CD4-positive, alpha-beta memory T cell (primary cell): ENCODE measurements at regions not wholly inside any gene's neighbourhood (a gene's known extent, or its start where the extent isn't known, plus 50 kb on each side); places are given as distances from the start of the nearest gene placed in this dataset.
"Not testable (repeated sequence)": the region's sequence is repeated elsewhere in the genome, so short reads cannot be mapped to it uniquely, and the experiment has no call there.

Experiments
- CTCF ChIA-PET: fragments of 350-600 bp; sonication (Branson Sonifier 250); formaldehyde crosslinking; loops from one replicate; lab custom pipeline; 2021; ENCODE audit warnings: inconsistent platforms; ENCODE audit not compliant: partially characterized antibody; lab: Charles Lee
- POLR2A ChIA-PET: fragments of 350-600 bp; sonication (Branson Sonifier 250); formaldehyde crosslinking; loops from one replicate; lab custom pipeline; 2021; ENCODE audit not compliant: partially characterized antibody; lab: Charles Lee
- DNase-seq, 5 donors: peaks; one replicate each; pipeline versions ENCODE4 v3.0.0 to v3.0.0-alpha.2; 2020 to 2022; ENCODE audit warnings: mixed read lengths in 1 of 5
- H3K27ac ChIP-seq: one replicate; pipeline ENCODE4 v1.7.0; 2013; ENCODE audit warnings: low read depth, low read length
- H3K27me3 ChIP-seq: 2 replicates; pipeline ENCODE4 v1.7.0; 2013; ENCODE audit warnings: mild to moderate bottlenecking, low read length, moderate library complexity; ENCODE audit not compliant: insufficient read depth
- H3K36me3 ChIP-seq: 2 replicates; pipeline ENCODE4 v1.7.0; 2013; ENCODE audit warnings: mild to moderate bottlenecking, low read length, moderate library complexity; ENCODE audit not compliant: insufficient read depth
- H3K4me1 ChIP-seq: 2 replicates; pipeline ENCODE4 v1.7.0; 2013; ENCODE audit warnings: mild to moderate bottlenecking, low read length, moderate library complexity; ENCODE audit not compliant: insufficient read depth
- H3K4me3 ChIP-seq, 2 donors: one replicate each; pipeline ENCODE4 v1.7.0; 2013; ENCODE audit warnings: low read length in 2 of 2, mild to moderate bottlenecking in 1 of 2
- H3K9me3 ChIP-seq, 2 donors: one replicate each; pipeline ENCODE4 v1.7.0; 2013; ENCODE audit warnings: low read length in 2 of 2, control low read depth in 1 of 2; ENCODE audit not compliant: control insufficient read depth in 1 of 2
- H3K27ac Mint-ChIP-seq, 7 donors: one replicate each; pipeline ENCODE4 v1.8.0; 2020 to 2021; ENCODE audit warnings: mixed read lengths in 7 of 7, mild to moderate bottlenecking in 6 of 7, inconsistent platforms in 3 of 7, moderate library complexity in 3 of 7
- H3K27me3 Mint-ChIP-seq, 2 donors: one replicate each; pipeline ENCODE4 v1.8.0; 2020 to 2021; ENCODE audit warnings: mixed read lengths in 2 of 2
- H3K36me3 Mint-ChIP-seq, 2 donors: one replicate each; pipeline ENCODE4 v1.8.0; 2020 to 2021; ENCODE audit warnings: mixed read lengths in 2 of 2, inconsistent platforms in 1 of 2, mild to moderate bottlenecking in 1 of 2
- H3K4me1 Mint-ChIP-seq, 4 donors: one replicate each; pipeline ENCODE4 v1.8.0; 2020 to 2021; ENCODE audit warnings: mixed read lengths in 4 of 4, mild to moderate bottlenecking in 1 of 4
- H3K4me3 Mint-ChIP-seq, 8 donors: one replicate each; pipeline ENCODE4 v1.8.0; 2020 to 2021; ENCODE audit warnings: mixed read lengths in 8 of 8, mild to moderate bottlenecking in 7 of 8, moderate library complexity in 6 of 8, inconsistent platforms in 3 of 8
- H3K9me3 Mint-ChIP-seq, 8 donors: one replicate each; pipeline ENCODE4 v1.8.0; 2020 to 2021; ENCODE audit warnings: mixed read lengths in 8 of 8, mild to moderate bottlenecking in 5 of 8, inconsistent platforms in 3 of 8, moderate library complexity in 1 of 8
- intact Hi-C: fragments of 100-400 bp; cut with micrococcal nuclease; formaldehyde crosslinking; loops from one replicate; pipeline ENCODE4 v1.15.1; 2023

- intact Hi-C loops, H3K4me1 Mint-ChIP-seq, POLR2A ChIA-PET, H3K27ac ChIP-seq, H3K4me1 ChIP-seq, DNase-seq, H3K27me3 ChIP-seq, H3K27me3 Mint-ChIP-seq, H3K9me3 Mint-ChIP-seq, H3K36me3 ChIP-seq, H3K36me3 Mint-ChIP-seq, H3K9me3 ChIP-seq, H3K4me3 ChIP-seq, H3K27ac Mint-ChIP-seq, H3K4me3 Mint-ChIP-seq, CTCF ChIA-PET: not testable (repeated sequence)
Measured at GRCh38 chr6:112689183-112689858, 342.2 kb downstream of the RFPL4B start.

- Histone ChIP-seq H3K9me3 (no peaks in the 10 kb centered on the region), H3K4me1 (no peaks in the 10 kb centered on the region), H3K27ac (no peak overlapping the region), H3K36me3 (no peaks in the 10 kb centered on the region), H3K27me3 (no peaks in the 10 kb centered on the region), H3K4me3 (no peak overlapping the region)
- DNase-seq, result no peak
- POLR2A ChIA-PET, result no interaction called here
- intact Hi-C loops, result no loop called here
- Mint-ChIP-seq H3K27ac (no peak overlapping the region), H3K36me3 (no peaks in the 10 kb centered on the region), H3K27me3 (peaks cover 0 to 3% of the 10 kb centered on the region in 2 donors), H3K4me1 (peaks cover 0 to 1% (median 0%) of the 10 kb centered on the region in 4 donors), H3K4me3 (no peak overlapping the region), H3K9me3 (peaks cover 0 to 5% (median 0%) of the 10 kb centered on the region in 8 donors)
- CTCF ChIA-PET, result no interaction called here
Measured at GRCh38 chr6:112690497-112691202, 343.5 kb downstream of the RFPL4B start.

- Mint-ChIP-seq H3K9me3 (peaks cover 0 to 5% (median 0%) of the 10 kb centered on the region in 8 donors), H3K4me1 (peaks cover 0 to 1% (median 0%) of the 10 kb centered on the region in 4 donors), H3K27ac (no peak overlapping the region), H3K36me3 (no peaks in the 10 kb centered on the region), H3K27me3 (peaks cover 0 to 3% of the 10 kb centered on the region in 2 donors), H3K4me3 (no peak overlapping the region)
- POLR2A ChIA-PET, result no interaction called here
- intact Hi-C loops, result no loop called here
- CTCF ChIA-PET, result no interaction called here
- Histone ChIP-seq H3K9me3 (no peaks in the 10 kb centered on the region), H3K27ac (no peak overlapping the region), H3K4me3 (no peak overlapping the region), H3K27me3 (no peaks in the 10 kb centered on the region), H3K4me1 (no peaks in the 10 kb centered on the region), H3K36me3 (no peaks in the 10 kb centered on the region)
- no peak for DNase-seq
Measured at GRCh38 chr6:112691289-112691688, 344.2 kb downstream of the RFPL4B start.

GRCh38 chr6:112695001-112695400 is 347.9 kb downstream of the RFPL4B start:
- Histone ChIP-seq H3K4me3 (no peak overlapping the region), H3K36me3 (no peaks in the 10 kb centered on the region), H3K27me3 (no peaks in the 10 kb centered on the region), H3K27ac (no peak overlapping the region), H3K9me3 (no peaks in the 10 kb centered on the region), H3K4me1 (no peaks in the 10 kb centered on the region)
- intact Hi-C loops, result no loop called here
- H3K27me3 Mint-ChIP-seq, result no peaks in the 10 kb centered on the region
- no peak for DNase-seq
- no peaks in the 10 kb centered on the region for H3K36me3 Mint-ChIP-seq
- POLR2A ChIA-PET, result no interaction called here
- peaks cover 0 to 8% (median 3%) of the 10 kb centered on the region in 8 donors for H3K9me3 Mint-ChIP-seq
- H3K4me1 Mint-ChIP-seq, result no peaks in the 10 kb centered on the region
- H3K27ac Mint-ChIP-seq, result no peak overlapping the region
- CTCF ChIA-PET, result no interaction called here
- no peak overlapping the region for H3K4me3 Mint-ChIP-seq

GRCh38 chr6:112697265-112697664 is 350.1 kb downstream of the RFPL4B start:
- intact Hi-C loops, result no loop called here
- Mint-ChIP-seq H3K27ac (no peak overlapping the region), H3K27me3 (no peaks in the 10 kb centered on the region), H3K4me1 (no peaks in the 10 kb centered on the region), H3K36me3 (no peaks in the 10 kb centered on the region), H3K4me3 (no peak overlapping the region), H3K9me3 (peaks cover 0 to 8% (median 2%) of the 10 kb centered on the region in 8 donors)
- H3K9me3 ChIP-seq, result no peaks in the 10 kb centered on the region
- no peaks in the 10 kb centered on the region for H3K27me3 ChIP-seq
- DNase-seq, result no peak
- no peaks in the 10 kb centered on the region for H3K36me3 ChIP-seq
- no peaks in the 10 kb centered on the region for H3K4me1 ChIP-seq
- H3K4me3 ChIP-seq, result no peak overlapping the region
- no peak overlapping the region for H3K27ac ChIP-seq
- CTCF ChIA-PET, result no interaction called here
- POLR2A ChIA-PET, result no interaction called here

- Histone ChIP-seq H3K4me1 (no peaks in the 10 kb centered on the region), H3K36me3 (no peaks in the 10 kb centered on the region), H3K27me3 (no peaks in the 10 kb centered on the region), H3K9me3 (no peaks in the 10 kb centered on the region), H3K27ac (no peak overlapping the region), H3K4me3 (no peak overlapping the region)
- POLR2A ChIA-PET, result no interaction called here
- no peak for DNase-seq
- Mint-ChIP-seq H3K36me3 (no peaks in the 10 kb centered on the region), H3K9me3 (peaks cover 0 to 7% (median 1%) of the 10 kb centered on the region in 8 donors), H3K4me3 (no peak overlapping the region), H3K27ac (no peak overlapping the region), H3K4me1 (no peaks in the 10 kb centered on the region), H3K27me3 (no peaks in the 10 kb centered on the region)
- intact Hi-C loops, result no loop called here
- CTCF ChIA-PET, result no interaction called here
Measured at GRCh38 chr6:112701201-112701600, 354.1 kb downstream of the RFPL4B start.

- Mint-ChIP-seq H3K9me3 (peaks cover 0 to 4% (median 0%) of the 10 kb centered on the region in 8 donors), H3K27ac (no peak overlapping the region), H3K36me3 (no peaks in the 10 kb centered on the region), H3K27me3 (no peaks in the 10 kb centered on the region), H3K4me3 (no peak overlapping the region), H3K4me1 (no peaks in the 10 kb centered on the region)
- no peaks in the 10 kb centered on the region for H3K9me3 ChIP-seq
- H3K27me3 ChIP-seq, result no peaks in the 10 kb centered on the region
- H3K4me1 ChIP-seq, result no peaks in the 10 kb centered on the region
- ChIA-PET CTCF (no interaction called here), POLR2A (no interaction called here)
- no peak overlapping the region for H3K4me3 ChIP-seq
- intact Hi-C loops, result no loop called here
- no peaks in the 10 kb centered on the region for H3K36me3 ChIP-seq
- H3K27ac ChIP-seq, result no peak overlapping the region
- no peak for DNase-seq
Measured at GRCh38 chr6:112710710-112711109, 363.6 kb downstream of the RFPL4B start.
